ENCODE measurements at regions not wholly inside any gene's neighbourhood (a gene's known extent, or its start where the extent isn't known, plus 50 kb on each side); places are given as distances from the start of the nearest gene placed in this dataset.
"Not testable (repeated sequence)": the region's sequence is repeated elsewhere in the genome, so short reads cannot be mapped to it uniquely, and the experiment has no call there.

GRCh38 chr12:129984106-129984505 is 80.3 kb upstream of the TMEM132D start:
- Histone ChIP-seq H3K36me3 (ENCODE audit: insufficient read depth, low read length) (no peaks in the 10 kb centered on the region), H3K27me3 (ENCODE audit: insufficient read depth, low read length, poor library complexity, severe bottlenecking) (no peaks in the 10 kb centered on the region), H3K27ac (ENCODE audit: low read depth, low read length) (no peak overlapping the region), H3K9me3 (ENCODE audit: low read length) (no peaks in the 10 kb centered on the region), H3K4me1 (ENCODE audit: insufficient read depth, low read length) (no peaks in the 10 kb centered on the region), H3K4me3 (ENCODE audit: low read length) (no peak overlapping the region)
- no peaks in the 10 kb centered on the region for H3K36me3 Mint-ChIP-seq
- H3K4me1 Mint-ChIP-seq = no peaks in the 10 kb centered on the region
- ChIA-PET POLR2A (no interaction called here), CTCF (no interaction called here)
- H3K4me3 Mint-ChIP-seq = no peak overlapping the region
- peaks cover 0 to 3% of the 10 kb centered on the region in 2 donors for H3K27me3 Mint-ChIP-seq
- H3K27ac Mint-ChIP-seq = no peak overlapping the region
- H3K9me3 Mint-ChIP-seq = peaks cover 2 to 10% (median 7%) of the 10 kb centered on the region in 5 donors
- no peak for DNase-seq

DNA sequence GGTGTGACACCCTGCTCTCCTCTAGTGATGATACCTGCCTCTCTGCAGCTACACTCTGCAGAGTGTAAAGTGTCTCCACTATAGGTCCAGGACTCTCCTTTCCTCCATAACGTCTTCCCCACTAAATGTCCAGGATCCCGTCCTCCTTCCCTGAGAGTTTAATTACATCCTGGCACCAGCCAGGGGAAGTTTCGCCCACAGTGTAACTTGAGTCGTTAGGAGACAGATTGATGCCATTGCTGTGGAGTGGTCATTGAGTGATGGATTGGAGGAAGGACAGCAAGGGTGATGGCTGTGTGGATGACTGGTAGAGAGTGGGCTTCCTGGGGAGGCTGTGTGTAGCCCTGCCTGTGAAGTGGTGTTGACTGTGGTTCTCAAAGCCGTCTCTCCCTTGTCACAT is 84.0 kb upstream of the TMEM132D start:
- Mint-ChIP-seq H3K9me3 (peaks cover 5 to 14% (median 8%) of the 10 kb centered on the region in 5 donors), H3K27ac (no peak overlapping the region), H3K4me1 (no peaks in the 10 kb centered on the region), H3K36me3 (no peaks in the 10 kb centered on the region), H3K4me3 (no peak overlapping the region), H3K27me3 (no peaks in the 10 kb centered on the region)
- no peak overlapping the region for H3K4me3 ChIP-seq (ENCODE audit: low read length)
- DNase-seq = no peak
- H3K27me3 ChIP-seq (ENCODE audit: insufficient read depth, low read length, poor library complexity, severe bottlenecking) = no peaks in the 10 kb centered on the region
- CTCF ChIA-PET = no interaction called here
- H3K27ac ChIP-seq (ENCODE audit: low read depth, low read length) = no peak overlapping the region
- POLR2A ChIA-PET = no interaction called here
- H3K36me3 ChIP-seq (ENCODE audit: insufficient read depth, low read length) = no peaks in the 10 kb centered on the region
- no peaks in the 10 kb centered on the region for H3K9me3 ChIP-seq (ENCODE audit: low read length)
- H3K4me1 ChIP-seq (ENCODE audit: insufficient read depth, low read length) = no peaks in the 10 kb centered on the region

- Mint-ChIP-seq H3K9me3 (peaks cover 0 to 4% (median 0%) of the 10 kb centered on the region in 5 donors), H3K36me3 (no peaks in the 10 kb centered on the region), H3K27me3 (no peaks in the 10 kb centered on the region), H3K27ac (no peak overlapping the region), H3K4me3 (no peak overlapping the region), H3K4me1 (no peaks in the 10 kb centered on the region)
- DNase-seq = no peak
- Histone ChIP-seq H3K4me3 (ENCODE audit: low read length) (no peak overlapping the region), H3K27ac (ENCODE audit: low read depth, low read length) (no peak overlapping the region), H3K27me3 (ENCODE audit: insufficient read depth, low read length, poor library complexity, severe bottlenecking) (no peaks in the 10 kb centered on the region), H3K9me3 (ENCODE audit: low read length) (no peaks in the 10 kb centered on the region), H3K36me3 (ENCODE audit: insufficient read depth, low read length) (no peaks in the 10 kb centered on the region), H3K4me1 (ENCODE audit: insufficient read depth, low read length) (no peaks in the 10 kb centered on the region)
- POLR2A ChIA-PET = no interaction called here
- CTCF ChIA-PET = no interaction called here
These were observed 90.8 kb upstream of the TMEM132D start for GRCh38 chr12:129994634-129995033.

DNA sequence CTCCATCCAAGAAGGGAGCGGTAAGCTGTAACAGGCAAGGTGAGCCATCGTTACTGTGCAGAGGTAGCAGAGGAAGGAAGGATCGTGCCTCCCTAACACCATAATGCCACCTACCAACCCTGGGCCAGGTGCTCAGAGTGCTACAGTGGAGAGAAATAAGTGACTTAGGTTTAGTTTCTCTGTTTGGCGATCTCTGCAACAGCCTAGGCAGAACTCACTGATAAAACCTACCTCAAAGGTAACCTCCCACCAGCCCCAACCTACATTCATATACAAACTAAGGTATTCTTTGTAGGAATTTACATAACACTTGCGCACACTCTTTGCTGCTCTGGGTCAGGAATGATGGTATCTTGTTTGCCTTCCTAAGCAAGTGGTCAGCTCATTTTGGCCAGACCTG is 93.4 kb upstream of the TMEM132D start:
- no peaks in the 10 kb centered on the region for H3K27me3 ChIP-seq (ENCODE audit: insufficient read depth, low read length, poor library complexity, severe bottlenecking)
- H3K36me3 Mint-ChIP-seq = no peaks in the 10 kb centered on the region
- no peak overlapping the region for H3K4me3 ChIP-seq (ENCODE audit: low read length)
- no peaks in the 10 kb centered on the region for H3K9me3 ChIP-seq (ENCODE audit: low read length)
- H3K9me3 Mint-ChIP-seq = peaks cover 0 to 2% (median 0%) of the 10 kb centered on the region in 5 donors
- H3K4me3 Mint-ChIP-seq = peak overlapping the region in 1 of 7 donors; percentile 48
- H3K36me3 ChIP-seq (ENCODE audit: insufficient read depth, low read length) = no peaks in the 10 kb centered on the region
- H3K27ac Mint-ChIP-seq = no peak overlapping the region
- H3K4me1 ChIP-seq (ENCODE audit: insufficient read depth, low read length) = no peaks in the 10 kb centered on the region
- H3K27ac ChIP-seq (ENCODE audit: low read depth, low read length) = no peak overlapping the region
- peaks cover 0 to 2% of the 10 kb centered on the region in 2 donors for H3K27me3 Mint-ChIP-seq
- no peak for DNase-seq
- H3K4me1 Mint-ChIP-seq = no peaks in the 10 kb centered on the region
- CTCF ChIA-PET = no interaction called here
- POLR2A ChIA-PET = no interaction called here

- H3K4me3 Mint-ChIP-seq; H3K27me3 ChIP-seq (ENCODE audit: insufficient read depth, low read length, poor library complexity, severe bottlenecking); H3K4me1 ChIP-seq (ENCODE audit: insufficient read depth, low read length); CTCF ChIA-PET; H3K36me3 ChIP-seq (ENCODE audit: insufficient read depth, low read length); H3K9me3 ChIP-seq (ENCODE audit: low read length); POLR2A ChIA-PET; DNase-seq; H3K27me3 Mint-ChIP-seq; H3K4me3 ChIP-seq (ENCODE audit: low read length); H3K36me3 Mint-ChIP-seq; H3K27ac ChIP-seq (ENCODE audit: low read depth, low read length); H3K27ac Mint-ChIP-seq; H3K4me1 Mint-ChIP-seq; H3K9me3 Mint-ChIP-seq: not testable (repeated sequence)
These were observed 100.6 kb upstream of the TMEM132D start for GRCh38 chr12:130004310-130004877.

DNA sequence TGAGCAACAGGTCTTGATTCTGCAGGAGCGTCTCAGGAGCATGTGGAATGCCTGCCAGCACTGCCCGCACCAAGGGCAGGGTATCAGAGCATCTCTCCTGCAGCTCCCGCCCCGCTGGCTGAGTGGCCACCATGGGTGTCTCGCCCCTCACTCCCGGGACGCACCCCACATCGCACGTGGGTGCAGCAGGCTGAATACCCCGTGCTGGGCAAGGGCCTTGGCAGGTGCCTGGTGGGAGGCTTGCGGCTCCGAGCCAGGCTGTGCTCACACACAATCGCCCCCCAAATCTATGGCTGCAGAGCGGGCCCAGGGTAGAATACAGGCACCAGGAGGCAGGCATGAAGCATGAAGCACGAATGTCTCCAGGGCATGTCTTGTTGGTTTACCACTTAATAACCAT is 103.9 kb upstream of the TMEM132D start:
- CTCF ChIA-PET = interaction anchor here (0.8 kb wide), 1 partner anchor 11 kb away, joined by 3 read pairs; no protein-coding TSS in a partner anchor
- Histone ChIP-seq H3K4me1 (ENCODE audit: insufficient read depth, low read length) (no peaks in the 10 kb centered on the region), H3K36me3 (ENCODE audit: insufficient read depth, low read length) (no peaks in the 10 kb centered on the region), H3K27me3 (ENCODE audit: insufficient read depth, low read length, poor library complexity, severe bottlenecking) (no peaks in the 10 kb centered on the region), H3K9me3 (ENCODE audit: low read length) (no peaks in the 10 kb centered on the region), H3K27ac (ENCODE audit: low read depth, low read length) (no peak overlapping the region), H3K4me3 (ENCODE audit: low read length) (no peak overlapping the region)
- Mint-ChIP-seq H3K9me3 (no peaks in the 10 kb centered on the region), H3K27me3 (peaks cover 0 to 3% of the 10 kb centered on the region in 2 donors), H3K4me1 (no peaks in the 10 kb centered on the region), H3K36me3 (no peaks in the 10 kb centered on the region), H3K4me3 (no peak overlapping the region), H3K27ac (no peak overlapping the region)
- DNase-seq = no peak
- POLR2A ChIA-PET = no interaction called here

DNA sequence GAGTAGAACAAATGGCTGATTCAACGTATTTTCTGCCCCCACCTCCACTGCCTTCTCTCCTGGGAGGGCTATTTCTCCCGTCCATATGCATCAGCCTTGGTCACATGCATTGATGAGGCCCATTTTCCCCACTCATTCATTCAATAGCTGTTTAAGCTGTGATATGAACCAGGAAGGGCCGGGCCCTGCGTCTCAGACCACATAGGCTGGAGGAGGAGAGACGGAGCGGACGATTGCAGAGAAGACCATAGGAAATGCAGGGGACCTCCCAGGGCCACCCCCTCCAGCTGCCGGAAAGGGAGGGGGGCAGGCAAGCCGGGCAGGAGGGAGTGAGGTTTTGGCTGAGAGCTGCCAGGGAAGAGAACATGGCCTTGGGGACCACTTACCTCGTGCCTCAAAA is 104.4 kb upstream of the TMEM132D start:
- ChIA-PET POLR2A (no interaction called here), CTCF (interaction anchor here (0.8 kb wide), 1 partner anchor 12 kb away, joined by 3 read pairs; no protein-coding TSS in a partner anchor)
- no peak overlapping the region for H3K4me3 ChIP-seq (ENCODE audit: low read length)
- H3K9me3 ChIP-seq (ENCODE audit: low read length) = no peaks in the 10 kb centered on the region
- Mint-ChIP-seq H3K9me3 (no peaks in the 10 kb centered on the region), H3K27ac (no peak overlapping the region), H3K36me3 (no peaks in the 10 kb centered on the region), H3K4me3 (no peak overlapping the region), H3K27me3 (peaks cover 0 to 3% of the 10 kb centered on the region in 2 donors), H3K4me1 (no peaks in the 10 kb centered on the region)
- no peaks in the 10 kb centered on the region for H3K36me3 ChIP-seq (ENCODE audit: insufficient read depth, low read length)
- H3K27ac ChIP-seq (ENCODE audit: low read depth, low read length) = no peak overlapping the region
- DNase-seq = no peak
- no peaks in the 10 kb centered on the region for H3K4me1 ChIP-seq (ENCODE audit: insufficient read depth, low read length)
- H3K27me3 ChIP-seq (ENCODE audit: insufficient read depth, low read length, poor library complexity, severe bottlenecking) = no peaks in the 10 kb centered on the region

GRCh38 chr12:130009961-130010360 is 106.1 kb upstream of the TMEM132D start:
- CTCF ChIA-PET = no interaction called here
- H3K27ac Mint-ChIP-seq = no peak overlapping the region
- no peaks in the 10 kb centered on the region for H3K4me1 Mint-ChIP-seq
- Histone ChIP-seq H3K4me3 (ENCODE audit: low read length) (no peak overlapping the region), H3K36me3 (ENCODE audit: insufficient read depth, low read length) (no peaks in the 10 kb centered on the region), H3K9me3 (ENCODE audit: low read length) (no peaks in the 10 kb centered on the region), H3K27me3 (ENCODE audit: insufficient read depth, low read length, poor library complexity, severe bottlenecking) (no peaks in the 10 kb centered on the region), H3K4me1 (ENCODE audit: insufficient read depth, low read length) (no peaks in the 10 kb centered on the region), H3K27ac (ENCODE audit: low read depth, low read length) (no peak overlapping the region)
- no peaks in the 10 kb centered on the region for H3K36me3 Mint-ChIP-seq
- DNase-seq = no peak
- no peak overlapping the region for H3K4me3 Mint-ChIP-seq
- no peaks in the 10 kb centered on the region for H3K9me3 Mint-ChIP-seq
- POLR2A ChIA-PET = no interaction called here
- peaks cover 0 to 3% of the 10 kb centered on the region in 2 donors for H3K27me3 Mint-ChIP-seq

Measured in CD8-positive, alpha-beta memory T cell (primary cell).